ENCODE measurements at regions not wholly inside any gene's neighbourhood (a gene's known extent, or its start where the extent isn't known, plus 50 kb on each side); places are given as distances from the start of the nearest gene placed in this dataset.
A peak's percentile ranks its signal among the peaks of the same experiment; 100 is the strongest.

DNA sequence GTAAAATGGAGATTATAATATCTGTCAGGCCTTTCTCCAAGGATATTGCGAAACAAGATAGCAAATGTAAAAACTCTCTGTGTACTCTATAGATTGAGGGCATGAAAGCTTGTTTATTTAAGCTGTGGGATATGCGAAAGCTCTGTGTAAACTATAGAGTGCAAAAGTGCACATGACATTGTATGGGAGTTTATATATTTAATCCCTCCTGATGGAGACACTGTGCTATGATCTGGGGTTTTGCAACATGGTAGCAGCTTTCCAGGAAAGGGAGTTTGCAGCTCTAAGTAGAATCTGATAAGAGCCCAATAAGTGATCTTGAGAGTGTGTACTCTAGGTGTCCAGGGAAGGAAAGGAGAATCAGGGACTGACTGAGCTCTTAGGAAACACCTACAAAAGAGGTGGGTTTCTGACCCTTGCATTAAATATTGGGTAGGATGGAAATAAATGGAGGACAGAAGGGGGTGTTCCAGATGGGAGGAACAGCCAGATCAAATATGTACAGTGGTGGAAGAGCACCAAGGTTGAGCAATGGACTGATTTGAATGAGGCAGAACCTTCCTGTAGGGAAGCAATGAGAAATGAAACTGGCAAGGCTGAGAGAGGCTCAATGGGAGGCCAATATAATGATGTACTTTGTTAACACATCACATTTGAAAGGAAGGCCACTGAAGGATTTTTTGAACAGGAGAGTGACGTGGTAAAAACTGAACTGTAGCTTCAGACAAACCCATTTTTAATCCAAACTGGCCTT lies 450.1 kb downstream of the GJA1 start (continued):
- TF ChIP-seq, protein P1, sequence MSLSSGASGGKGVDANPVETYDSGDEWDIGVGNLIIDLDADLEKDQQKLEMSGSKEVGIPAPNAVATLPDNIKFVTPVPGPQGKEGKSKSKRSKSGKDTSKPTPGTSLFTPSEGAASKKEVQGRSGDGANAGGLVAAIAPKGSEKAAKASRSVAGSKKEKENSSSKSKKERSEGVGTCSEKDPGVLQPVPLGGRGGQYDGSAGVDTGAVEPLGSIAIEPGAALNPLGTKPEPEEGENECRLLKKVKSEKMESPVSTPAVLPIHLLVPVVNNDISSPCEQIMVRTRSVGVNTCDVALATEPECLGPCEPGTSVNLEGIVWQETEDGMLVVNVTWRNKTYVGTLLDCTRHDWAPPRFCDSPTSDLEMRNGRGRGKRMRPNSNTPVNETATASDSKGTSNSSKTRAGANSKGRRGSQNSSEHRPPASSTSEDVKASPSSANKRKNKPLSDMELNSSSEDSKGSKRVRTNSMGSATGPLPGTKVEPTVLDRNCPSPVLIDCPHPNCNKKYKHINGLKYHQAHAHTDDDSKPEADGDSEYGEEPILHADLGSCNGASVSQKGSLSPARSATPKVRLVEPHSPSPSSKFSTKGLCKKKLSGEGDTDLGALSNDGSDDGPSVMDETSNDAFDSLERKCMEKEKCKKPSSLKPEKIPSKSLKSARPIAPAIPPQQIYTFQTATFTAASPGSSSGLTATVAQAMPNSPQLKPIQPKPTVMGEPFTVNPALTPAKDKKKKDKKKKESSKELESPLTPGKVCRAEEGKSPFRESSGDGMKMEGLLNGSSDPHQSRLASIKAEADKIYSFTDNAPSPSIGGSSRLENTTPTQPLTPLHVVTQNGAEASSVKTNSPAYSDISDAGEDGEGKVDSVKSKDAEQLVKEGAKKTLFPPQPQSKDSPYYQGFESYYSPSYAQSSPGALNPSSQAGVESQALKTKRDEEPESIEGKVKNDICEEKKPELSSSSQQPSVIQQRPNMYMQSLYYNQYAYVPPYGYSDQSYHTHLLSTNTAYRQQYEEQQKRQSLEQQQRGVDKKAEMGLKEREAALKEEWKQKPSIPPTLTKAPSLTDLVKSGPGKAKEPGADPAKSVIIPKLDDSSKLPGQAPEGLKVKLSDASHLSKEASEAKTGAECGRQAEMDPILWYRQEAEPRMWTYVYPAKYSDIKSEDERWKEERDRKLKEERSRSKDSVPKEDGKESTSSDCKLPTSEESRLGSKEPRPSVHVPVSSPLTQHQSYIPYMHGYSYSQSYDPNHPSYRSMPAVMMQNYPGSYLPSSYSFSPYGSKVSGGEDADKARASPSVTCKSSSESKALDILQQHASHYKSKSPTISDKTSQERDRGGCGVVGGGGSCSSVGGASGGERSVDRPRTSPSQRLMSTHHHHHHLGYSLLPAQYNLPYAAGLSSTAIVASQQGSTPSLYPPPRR (CRISPR knock-in tag; IDR thresholded peaks at IDR 0.05; ENCODE audit: borderline replicate concordance): peak; percentile 92
- TF ChIP-seq CBFB (CRISPR knock-in tag; IDR thresholded peaks at IDR 0.05) (peak; percentile 40; the same call in 1 of the 2 replicates), ZMAT3 (CRISPR knock-in tag; conservative IDR thresholded peaks at IDR 0.05) (no peak), ATM (IDR thresholded peaks at IDR 0.05; ENCODE audit: borderline replicate concordance) (no peak), KDM6A (CRISPR knock-in tag; IDR thresholded peaks at IDR 0.05; ENCODE audit: low read depth) (peak; percentile 45), ZBTB21 (CRISPR knock-in tag; IDR thresholded peaks at IDR 0.05) (no peak), ZNF589 (CRISPR knock-in tag; conservative IDR thresholded peaks at IDR 0.05) (0 out of 2 replicates have a peak, but pooled peaks have one; percentile 30), ZNF12 (CRISPR knock-in tag; IDR thresholded peaks at IDR 0.05) (no peak), ZBTB7B (CRISPR knock-in tag; IDR thresholded peaks at IDR 0.05) (peak; percentile 65; the same call in 1 of the 2 replicates), SRF (IDR thresholded peaks at IDR 0.05; ENCODE audit: low read depth, low read length) (no peak), ZC3H13 (CRISPR knock-in tag; IDR thresholded peaks at IDR 0.05) (no peak), ZFP90 (CRISPR knock-in tag; IDR thresholded peaks at IDR 0.05; ENCODE audit: borderline replicate concordance) (peak; percentile 53; the same call in 1 of the 2 replicates), ZNF598 (CRISPR knock-in tag; IDR thresholded peaks at IDR 0.05; ENCODE audit: borderline replicate concordance) (no peak), ZBTB42 (CRISPR knock-in tag; IDR thresholded peaks at IDR 0.05) (no peak), ZNF724P (CRISPR knock-in tag; IDR thresholded peaks at IDR 0.05; ENCODE audit: borderline replicate concordance) (no peak)
- TF ChIP-seq, protein P2, sequence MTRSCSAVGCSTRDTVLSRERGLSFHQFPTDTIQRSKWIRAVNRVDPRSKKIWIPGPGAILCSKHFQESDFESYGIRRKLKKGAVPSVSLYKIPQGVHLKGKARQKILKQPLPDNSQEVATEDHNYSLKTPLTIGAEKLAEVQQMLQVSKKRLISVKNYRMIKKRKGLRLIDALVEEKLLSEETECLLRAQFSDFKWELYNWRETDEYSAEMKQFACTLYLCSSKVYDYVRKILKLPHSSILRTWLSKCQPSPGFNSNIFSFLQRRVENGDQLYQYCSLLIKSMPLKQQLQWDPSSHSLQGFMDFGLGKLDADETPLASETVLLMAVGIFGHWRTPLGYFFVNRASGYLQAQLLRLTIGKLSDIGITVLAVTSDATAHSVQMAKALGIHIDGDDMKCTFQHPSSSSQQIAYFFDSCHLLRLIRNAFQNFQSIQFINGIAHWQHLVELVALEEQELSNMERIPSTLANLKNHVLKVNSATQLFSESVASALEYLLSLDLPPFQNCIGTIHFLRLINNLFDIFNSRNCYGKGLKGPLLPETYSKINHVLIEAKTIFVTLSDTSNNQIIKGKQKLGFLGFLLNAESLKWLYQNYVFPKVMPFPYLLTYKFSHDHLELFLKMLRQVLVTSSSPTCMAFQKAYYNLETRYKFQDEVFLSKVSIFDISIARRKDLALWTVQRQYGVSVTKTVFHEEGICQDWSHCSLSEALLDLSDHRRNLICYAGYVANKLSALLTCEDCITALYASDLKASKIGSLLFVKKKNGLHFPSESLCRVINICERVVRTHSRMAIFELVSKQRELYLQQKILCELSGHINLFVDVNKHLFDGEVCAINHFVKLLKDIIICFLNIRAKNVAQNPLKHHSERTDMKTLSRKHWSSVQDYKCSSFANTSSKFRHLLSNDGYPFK (CRISPR knock-in tag; IDR thresholded peaks at IDR 0.05; ENCODE audit: borderline replicate concordance): no peak
- TF ChIP-seq, protein P3, sequence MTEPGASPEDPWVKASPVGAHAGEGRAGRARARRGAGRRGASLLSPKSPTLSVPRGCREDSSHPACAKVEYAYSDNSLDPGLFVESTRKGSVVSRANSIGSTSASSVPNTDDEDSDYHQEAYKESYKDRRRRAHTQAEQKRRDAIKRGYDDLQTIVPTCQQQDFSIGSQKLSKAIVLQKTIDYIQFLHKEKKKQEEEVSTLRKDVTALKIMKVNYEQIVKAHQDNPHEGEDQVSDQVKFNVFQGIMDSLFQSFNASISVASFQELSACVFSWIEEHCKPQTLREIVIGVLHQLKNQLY (CRISPR knock-in tag; IDR thresholded peaks at IDR 0.05): 0 out of 2 replicates have a peak, but pooled peaks have one; percentile 23
- TF ChIP-seq, protein P4, sequence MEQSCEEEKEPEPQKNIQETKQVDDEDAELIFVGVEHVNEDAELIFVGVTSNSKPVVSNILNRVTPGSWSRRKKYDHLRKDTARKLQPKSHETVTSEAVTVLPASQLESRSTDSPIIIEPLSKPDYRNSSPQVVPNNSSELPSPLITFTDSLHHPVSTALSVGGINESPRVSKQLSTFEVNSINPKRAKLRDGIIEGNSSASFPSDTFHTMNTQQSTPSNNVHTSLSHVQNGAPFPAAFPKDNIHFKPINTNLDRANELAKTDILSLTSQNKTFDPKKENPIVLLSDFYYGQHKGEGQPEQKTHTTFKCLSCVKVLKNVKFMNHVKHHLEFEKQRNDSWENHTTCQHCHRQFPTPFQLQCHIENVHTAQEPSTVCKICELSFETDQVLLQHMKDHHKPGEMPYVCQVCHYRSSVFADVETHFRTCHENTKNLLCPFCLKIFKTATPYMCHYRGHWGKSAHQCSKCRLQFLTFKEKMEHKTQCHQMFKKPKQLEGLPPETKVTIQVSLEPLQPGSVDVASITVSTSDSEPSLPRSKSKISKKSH (CRISPR knock-in tag; IDR thresholded peaks at IDR 0.05; ENCODE audit: borderline replicate concordance): no peak
- TF ChIP-seq, protein P5, sequence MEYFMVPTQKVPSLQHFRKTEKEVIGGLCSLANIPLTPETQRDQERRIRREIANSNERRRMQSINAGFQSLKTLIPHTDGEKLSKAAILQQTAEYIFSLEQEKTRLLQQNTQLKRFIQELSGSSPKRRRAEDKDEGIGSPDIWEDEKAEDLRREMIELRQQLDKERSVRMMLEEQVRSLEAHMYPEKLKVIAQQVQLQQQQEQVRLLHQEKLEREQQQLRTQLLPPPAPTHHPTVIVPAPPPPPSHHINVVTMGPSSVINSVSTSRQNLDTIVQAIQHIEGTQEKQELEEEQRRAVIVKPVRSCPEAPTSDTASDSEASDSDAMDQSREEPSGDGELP (IDR thresholded peaks at IDR 0.05; ENCODE audit: borderline replicate concordance, low read depth): 0 out of 2 replicates have a peak, but pooled peaks have one; percentile 17
